GM23338 (cell line): ENCODE measurements at regions not wholly inside any gene's neighbourhood (a gene's known extent, or its start where the extent isn't known, plus 50 kb on each side); places are given as distances from the start of the nearest gene placed in this dataset.

ENCODE experiments used
- ATAC-seq: fragments of 200-7000 bp; cut with Tn5 transposase; 3 replicates; pipeline ENCODE4 v1.9.1; 2020
- DNase-seq: peaks from one replicate; pipeline ENCODE4 v3.0.0-alpha.2; 2015; ENCODE audit warnings: low spot score
- H2AFZ ChIP-seq: fragments of 200-600 bp; sonication (generic); 2 replicates; pipeline ENCODE4 v1.8.0; 2016; ENCODE audit warnings: antibody characterized with exemption, mild to moderate bottlenecking, moderate library complexity
- H3F3A ChIP-seq: fragments of 200-600 bp; sonication (generic); replicated peaks from 2 replicates; pipeline ENCODE4 v1.8.0; 2017; ENCODE audit warnings: antibody characterized with exemption, mixed run types, low read depth
- H3K27ac ChIP-seq: fragments of 200-600 bp; sonication (generic); 2 replicates; pipeline ENCODE4 v1.6.1; 2016; ENCODE audit warnings: low read depth
- H3K27me3 ChIP-seq: fragments of 200-600 bp; sonication (generic); 2 replicates; pipeline ENCODE4 v1.8.0; 2016; ENCODE audit warnings: mild to moderate bottlenecking, mixed run types, moderate library complexity; ENCODE audit not compliant: insufficient read depth
- H3K36me3 ChIP-seq: fragments of 200-600 bp; sonication (generic); 2 replicates; pipeline ENCODE4 v1.8.0; 2016; ENCODE audit warnings: mild to moderate bottlenecking; ENCODE audit not compliant: insufficient read depth
- H3K4me1 ChIP-seq: fragments of 200-600 bp; sonication (generic); 2 replicates; pipeline ENCODE4 v1.8.0; 2016; ENCODE audit warnings: mild to moderate bottlenecking, moderate library complexity; ENCODE audit not compliant: insufficient read depth
- H3K4me2 ChIP-seq: fragments of 200-600 bp; sonication (generic); 2 replicates; pipeline ENCODE4 v1.7.1; 2017; ENCODE audit warnings: mixed run types
- H3K4me3 ChIP-seq: fragments of 200-600 bp; sonication (generic); 2 replicates; pipeline ENCODE4 v1.6.1; 2016; ENCODE audit warnings: mixed run types
- H3K79me2 ChIP-seq: fragments of 200-600 bp; sonication (generic); replicated peaks from 2 replicates; pipeline ENCODE4 v1.8.0; 2017; ENCODE audit warnings: mild to moderate bottlenecking; ENCODE audit not compliant: insufficient read depth
- H3K9me2 ChIP-seq: fragments of 200-600 bp; sonication (generic); 2 replicates; pipeline ENCODE4 v1.8.0; 2017; ENCODE audit not compliant: insufficient read depth
- H4K20me1 ChIP-seq: fragments of 200-600 bp; sonication (generic); replicated peaks from 2 replicates; pipeline ENCODE4 v1.8.0; 2017; ENCODE audit warnings: mild to moderate bottlenecking; ENCODE audit not compliant: insufficient read depth
- H3K27ac Mint-ChIP-seq: 2 replicates; pipeline ENCODE4 v1.8.0; 2020; ENCODE audit warnings: inconsistent platforms, mild to moderate bottlenecking, moderate library complexity, mixed read lengths
- H3K27me3 Mint-ChIP-seq: 3 replicates; pipeline ENCODE4 v1.8.0; 2022; ENCODE audit warnings: low read depth, mild to moderate bottlenecking, moderate library complexity, mixed read lengths, inconsistent platforms; ENCODE audit not compliant: insufficient read depth, poor library complexity
- H3K36me3 Mint-ChIP-seq: 3 replicates; pipeline ENCODE4 v1.8.0; 2021; ENCODE audit warnings: low read depth, mild to moderate bottlenecking, inconsistent platforms, moderate library complexity, mixed read lengths
- H3K4me1 Mint-ChIP-seq: 3 replicates; pipeline ENCODE4 v1.8.0; 2020; ENCODE audit warnings: mild to moderate bottlenecking, inconsistent platforms, mixed read lengths
- H3K4me3 Mint-ChIP-seq: 3 replicates; pipeline ENCODE4 v1.8.0; 2021; ENCODE audit warnings: moderate library complexity, mild to moderate bottlenecking, inconsistent platforms, mixed read lengths
- H3K9me3 Mint-ChIP-seq: 3 replicates; pipeline ENCODE4 v1.8.0; 2020; ENCODE audit warnings: moderate library complexity, mild to moderate bottlenecking, inconsistent platforms, mixed read lengths
- CREB1 ChIP-seq: fragments of 250-450 bp; sonication (Bioruptor Pico); IDR thresholded peaks from 2 replicates; pipeline ENCODE4 v1.5.0; 2020; ENCODE audit warnings: low read depth, mild to moderate bottlenecking, moderate library complexity
- ETS1 ChIP-seq: IDR thresholded peaks from 2 replicates; pipeline ENCODE4 v1.6.1; 2016; ENCODE audit warnings: antibody characterized with exemption
- EZH2 ChIP-seq: fragments of 200-600 bp; sonication (generic); IDR thresholded peaks from one replicate; pipeline ENCODE4 v1.8.0; 2017; ENCODE audit warnings: antibody characterized with exemption, mild to moderate bottlenecking, low read depth; ENCODE audit not compliant: unreplicated experiment
- EZH2phosphoT487 ChIP-seq: fragments of 200-600 bp; sonication (generic); IDR thresholded peaks from one replicate; pipeline ENCODE4 v1.8.1; 2018; ENCODE audit warnings: antibody characterized with exemption; ENCODE audit not compliant: unreplicated experiment
- JUNB ChIP-seq: IDR thresholded peaks from one replicate; pipeline ENCODE4 v1.6.1; 2016; ENCODE audit warnings: antibody characterized with exemption; ENCODE audit not compliant: unreplicated experiment
- NANOG ChIP-seq: IDR thresholded peaks from 2 replicates; pipeline ENCODE4 v1.6.1; 2016; ENCODE audit warnings: antibody characterized with exemption, borderline replicate concordance
- POLR2AphosphoS5 ChIP-seq: IDR thresholded peaks from 2 replicates; pipeline ENCODE4 v1.6.1; 2016; ENCODE audit warnings: antibody characterized with exemption, low read depth
- REST ChIP-seq: IDR thresholded peaks from one replicate; pipeline ENCODE4 v1.6.1; 2018; ENCODE audit warnings: antibody characterized with exemption; ENCODE audit not compliant: unreplicated experiment
- STAT1 ChIP-seq: IDR thresholded peaks from one replicate; pipeline ENCODE4 v1.6.1; 2016; ENCODE audit warnings: antibody characterized with exemption; ENCODE audit not compliant: unreplicated experiment
- ZNF114 ChIP-seq: fragments of 250-450 bp; sonication (Bioruptor Pico); IDR thresholded peaks from 2 replicates; pipeline ENCODE4 v1.5.0; 2020; ENCODE audit warnings: mild to moderate bottlenecking, moderate library complexity
- ZNF331 ChIP-seq: fragments of 250-450 bp; sonication (Bioruptor Pico); IDR thresholded peaks from 2 replicates; pipeline ENCODE4 v1.5.0; 2020; ENCODE audit warnings: low read depth, mild to moderate bottlenecking, moderate library complexity
- ZNF462 ChIP-seq: fragments of 250-450 bp; sonication (Bioruptor Pico); IDR thresholded peaks from 2 replicates; pipeline ENCODE4 v1.5.0; 2020; ENCODE audit warnings: mild to moderate bottlenecking, moderate library complexity
- TF ChIP-seq, protein P1 (sequence below), 2 experiments: fragments of 200-600 bp in 1 of 2; sonication (generic) in 1 of 2; conservative IDR thresholded peaks; 2 replicates each; pipeline versions ENCODE4 v1.5.1 to v1.6.1; 2016 to 2017; ENCODE audit warnings: antibody characterized with exemption in 2 of 2, low read depth in 2 of 2, mild to moderate bottlenecking in 2 of 2, moderate library complexity in 1 of 2

- Histone ChIP-seq H3K27me3 (no peaks in the 10 kb centered on the region), H3K27ac (no peak overlapping the region), H3K79me2 (no peaks in the 10 kb centered on the region), H3K36me3 (0 out of 2 replicates have a peak, but pooled peaks cover 3% of the 10 kb centered on the region), H3F3A (no peaks in the 10 kb centered on the region), H3K4me1 (no peaks in the 10 kb centered on the region), H3K9me2 (peaks cover 10% of the 10 kb centered on the region), H2AFZ (no peak overlapping the region), H3K4me2 (no peak overlapping the region), H3K4me3 (no peak overlapping the region), H4K20me1 (no peaks in the 10 kb centered on the region)
- TF ChIP-seq ZNF114 (CRISPR knock-in tag) (no peak), JUNB (no peak), EZH2phosphoT487 (no peak), ZNF331 (CRISPR knock-in tag) (no peak), EZH2 (no peak), REST (no peak), STAT1 (no peak), CREB1 (CRISPR knock-in tag) (no peak), NANOG (no peak), POLR2AphosphoS5 (no peak), ZNF462 (no peak), ETS1 (no peak)
- TF ChIP-seq, protein P1, sequence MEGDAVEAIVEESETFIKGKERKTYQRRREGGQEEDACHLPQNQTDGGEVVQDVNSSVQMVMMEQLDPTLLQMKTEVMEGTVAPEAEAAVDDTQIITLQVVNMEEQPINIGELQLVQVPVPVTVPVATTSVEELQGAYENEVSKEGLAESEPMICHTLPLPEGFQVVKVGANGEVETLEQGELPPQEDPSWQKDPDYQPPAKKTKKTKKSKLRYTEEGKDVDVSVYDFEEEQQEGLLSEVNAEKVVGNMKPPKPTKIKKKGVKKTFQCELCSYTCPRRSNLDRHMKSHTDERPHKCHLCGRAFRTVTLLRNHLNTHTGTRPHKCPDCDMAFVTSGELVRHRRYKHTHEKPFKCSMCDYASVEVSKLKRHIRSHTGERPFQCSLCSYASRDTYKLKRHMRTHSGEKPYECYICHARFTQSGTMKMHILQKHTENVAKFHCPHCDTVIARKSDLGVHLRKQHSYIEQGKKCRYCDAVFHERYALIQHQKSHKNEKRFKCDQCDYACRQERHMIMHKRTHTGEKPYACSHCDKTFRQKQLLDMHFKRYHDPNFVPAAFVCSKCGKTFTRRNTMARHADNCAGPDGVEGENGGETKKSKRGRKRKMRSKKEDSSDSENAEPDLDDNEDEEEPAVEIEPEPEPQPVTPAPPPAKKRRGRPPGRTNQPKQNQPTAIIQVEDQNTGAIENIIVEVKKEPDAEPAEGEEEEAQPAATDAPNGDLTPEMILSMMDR (conservative IDR thresholded peaks at IDR 0.05; ENCODE audit: low read depth in 2 of 2), result no peak
- DNase-seq, result no peak
- ATAC-seq, result no peak
- no peaks in the 10 kb centered on the region for H3K27me3 Mint-ChIP-seq
- H3K9me3 Mint-ChIP-seq, result no peaks in the 10 kb centered on the region
- H3K36me3 Mint-ChIP-seq, result no peaks in the 10 kb centered on the region
- H3K4me1 Mint-ChIP-seq, result no peaks in the 10 kb centered on the region
- H3K4me3 Mint-ChIP-seq, result no peak overlapping the region
- H3K27ac Mint-ChIP-seq, result no peak overlapping the region
These were observed 126.9 kb upstream of the DUSP10 start for GRCh38 chr1:221868593-221869303.
